Subcutaneous abdominal adipose tissue (tissue), 5 donors: ENCODE measurements at regions not wholly inside any gene's neighbourhood (a gene's known extent, or its start where the extent isn't known, plus 50 kb on each side); places are given as distances from the start of the nearest gene placed in this dataset.

Experiments used
- H3K27ac ChIP-seq: one replicate; pipeline ENCODE4 v1.7.0; 2013; ENCODE audit warnings: low read depth, mild to moderate bottlenecking, inconsistent platforms, low read length, moderate library complexity
- H3K27me3 ChIP-seq, 5 donors: one replicate each; pipeline ENCODE4 v1.7.0; 2013; ENCODE audit warnings: low read length in 5 of 5, inconsistent platforms in 1 of 5; ENCODE audit not compliant: control insufficient read depth in 5 of 5, insufficient read depth in 4 of 5
- H3K36me3 ChIP-seq, 5 donors: one replicate each; pipeline ENCODE4 v1.7.0; 2013; ENCODE audit warnings: low read length in 5 of 5; ENCODE audit not compliant: control insufficient read depth in 5 of 5, insufficient read depth in 5 of 5
- H3K4me1 ChIP-seq, 5 donors: one replicate each; pipeline ENCODE4 v1.7.0; 2013; ENCODE audit warnings: low read length in 5 of 5, mild to moderate bottlenecking in 3 of 5, moderate library complexity in 1 of 5; ENCODE audit not compliant: control insufficient read depth in 5 of 5, insufficient read depth in 5 of 5
- H3K4me3 ChIP-seq, 5 donors: one replicate each; pipeline ENCODE4 v1.7.0; 2013; ENCODE audit warnings: low read length in 5 of 5, low read depth in 1 of 5
- H3K9ac ChIP-seq, 5 donors: one replicate each; pipeline ENCODE4 v1.7.0; 2013; ENCODE audit warnings: low read length in 5 of 5, mild to moderate bottlenecking in 4 of 5, moderate library complexity in 3 of 5
- H3K9me3 ChIP-seq, 5 donors: one replicate each; pipeline ENCODE4 v1.7.0; 2013; ENCODE audit warnings: low read length in 5 of 5; ENCODE audit not compliant: control insufficient read depth in 5 of 5
- donor health status: healthy.
- donor health status: healthy.
- donor health status: healthy.
- donor health status: healthy.
- donor health status: healthy.

DNA sequence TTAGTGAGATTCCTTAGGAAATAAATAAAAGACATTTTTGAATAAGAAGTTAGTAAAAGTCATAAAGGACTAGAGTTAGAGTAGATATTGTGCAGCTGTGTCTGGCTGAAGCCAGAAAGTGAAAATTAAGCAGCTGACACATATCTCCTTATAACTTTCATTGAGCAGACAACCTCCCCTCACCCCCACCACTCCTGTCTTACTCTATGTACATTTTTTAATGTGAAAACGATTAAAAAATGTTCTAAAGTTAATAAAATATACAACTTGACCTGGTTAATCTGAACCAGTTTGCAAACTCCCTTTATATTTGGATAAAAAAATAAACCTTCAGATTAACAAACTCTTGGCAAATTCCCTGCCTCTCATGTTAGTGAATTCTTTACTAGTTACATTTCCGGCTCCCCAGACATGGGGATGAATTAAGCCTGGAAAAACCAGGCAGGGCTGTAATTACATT, 462.8 kb downstream of the MEIS1 start:
- Histone ChIP-seq H3K4me3 (no peak overlapping the region), H3K4me1 (peaks cover 0 to 17% (median 3%) of the 10 kb centered on the region in 5 donors), H3K27ac (no peak overlapping the region), H3K36me3 (no peaks in the 10 kb centered on the region), H3K27me3 (no peaks in the 10 kb centered on the region), H3K9ac (no peak overlapping the region), H3K9me3 (no peaks in the 10 kb centered on the region)

DNA sequence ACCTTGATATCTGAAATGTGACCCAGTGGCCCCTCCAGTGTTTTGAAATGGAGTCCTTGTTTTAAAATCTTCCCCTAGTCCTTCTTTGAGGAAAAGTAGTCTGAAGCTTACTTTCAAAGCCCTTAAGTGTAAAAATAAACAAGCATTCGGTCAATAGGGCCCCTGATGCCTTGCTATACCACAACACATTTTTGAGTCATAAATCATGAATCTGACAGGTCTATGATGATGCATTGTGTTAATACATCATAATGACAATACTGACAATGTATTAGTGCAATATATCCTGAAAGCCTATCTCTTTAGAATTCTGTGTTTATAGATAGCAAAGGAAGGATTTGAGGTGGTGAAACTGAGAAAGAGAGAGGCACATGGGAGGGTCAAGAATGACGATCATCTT, 464.2 kb downstream of the MEIS1 start:
- H3K4me3 ChIP-seq: no peak overlapping the region
- no peak overlapping the region for H3K27ac ChIP-seq
- H3K9me3 ChIP-seq: no peaks in the 10 kb centered on the region
- H3K4me1 ChIP-seq: peaks cover 0 to 17% (median 3%) of the 10 kb centered on the region in 5 donors
- H3K27me3 ChIP-seq: no peaks in the 10 kb centered on the region
- H3K9ac ChIP-seq: no peak overlapping the region
- H3K36me3 ChIP-seq: no peaks in the 10 kb centered on the region

DNA sequence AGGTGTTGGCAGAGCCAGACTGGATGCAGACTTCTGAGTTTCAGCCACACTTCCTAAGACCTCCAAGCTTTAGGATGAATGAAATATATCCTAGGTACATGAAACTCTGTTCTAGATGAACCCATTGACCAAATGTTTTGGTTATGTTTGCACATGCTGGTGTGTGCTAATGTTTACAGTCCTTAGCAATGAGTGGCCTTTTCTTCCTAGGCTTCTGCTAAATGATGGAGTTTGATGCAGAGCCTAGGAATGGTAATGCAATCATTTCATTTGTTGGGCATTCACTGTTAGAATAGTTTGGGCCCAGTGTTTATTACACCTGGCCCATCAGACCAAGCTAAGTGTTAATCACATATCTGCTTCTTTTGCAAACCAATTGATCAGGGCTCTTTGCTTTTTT, 464.7 kb downstream of the MEIS1 start:
- Histone ChIP-seq H3K4me3 (no peak overlapping the region), H3K27ac (no peak overlapping the region), H3K9ac (no peak overlapping the region), H3K36me3 (no peaks in the 10 kb centered on the region), H3K27me3 (no peaks in the 10 kb centered on the region), H3K4me1 (peaks cover 0 to 17% (median 3%) of the 10 kb centered on the region in 5 donors), H3K9me3 (no peaks in the 10 kb centered on the region)

DNA sequence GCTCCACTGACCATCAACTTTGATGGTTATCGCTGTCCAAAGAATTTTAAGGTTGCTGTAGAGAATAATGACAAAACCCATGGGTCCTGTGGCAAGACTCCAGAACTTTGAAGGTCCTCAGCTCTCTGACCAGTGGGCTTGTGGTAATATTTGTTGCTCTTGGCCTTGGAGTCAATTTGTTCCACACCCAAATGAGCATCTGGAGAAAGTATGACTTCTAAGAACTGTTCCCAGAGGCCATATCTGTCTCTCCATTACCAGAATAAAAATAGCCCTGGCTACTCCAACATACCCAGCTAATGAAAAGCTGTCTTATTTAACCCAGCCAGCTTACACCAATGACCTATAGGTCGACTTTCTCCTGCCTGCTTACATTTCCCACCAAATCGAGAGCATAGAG, 466.4 kb downstream of the MEIS1 start:
- H3K9me3 ChIP-seq: no peaks in the 10 kb centered on the region
- no peaks in the 10 kb centered on the region for H3K27me3 ChIP-seq
- no peaks in the 10 kb centered on the region for H3K36me3 ChIP-seq
- H3K27ac ChIP-seq: no peak overlapping the region
- no peak overlapping the region for H3K4me3 ChIP-seq
- H3K9ac ChIP-seq: no peak overlapping the region
- H3K4me1 ChIP-seq: peaks cover 0 to 17% (median 3%) of the 10 kb centered on the region in 5 donors

DNA sequence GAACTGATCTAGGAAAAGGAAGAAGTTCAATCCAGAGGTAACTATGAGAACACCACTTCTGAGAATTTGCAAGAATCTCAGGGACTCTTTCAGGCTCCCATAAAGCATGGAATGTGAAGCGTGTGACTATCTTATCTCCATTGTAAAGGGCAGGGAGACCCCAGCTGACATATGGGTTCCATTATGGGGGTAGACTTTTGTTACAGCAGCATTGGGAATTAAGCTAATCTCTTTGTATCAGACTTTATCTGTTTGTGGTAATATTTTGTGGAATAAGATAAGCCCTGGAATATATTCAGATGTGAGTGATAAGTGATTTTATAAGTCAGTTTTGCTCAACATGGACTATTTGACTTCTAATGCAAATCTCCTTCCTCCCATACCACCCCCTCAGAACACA, 468.3 kb downstream of the MEIS1 start:
- H3K36me3 ChIP-seq: no peaks in the 10 kb centered on the region
- no peak overlapping the region for H3K9ac ChIP-seq
- H3K27me3 ChIP-seq: no peaks in the 10 kb centered on the region
- H3K4me3 ChIP-seq: no peak overlapping the region
- H3K27ac ChIP-seq: no peak overlapping the region
- peaks cover 0 to 5% (median 3%) of the 10 kb centered on the region in 5 donors for H3K4me1 ChIP-seq
- no peaks in the 10 kb centered on the region for H3K9me3 ChIP-seq

DNA sequence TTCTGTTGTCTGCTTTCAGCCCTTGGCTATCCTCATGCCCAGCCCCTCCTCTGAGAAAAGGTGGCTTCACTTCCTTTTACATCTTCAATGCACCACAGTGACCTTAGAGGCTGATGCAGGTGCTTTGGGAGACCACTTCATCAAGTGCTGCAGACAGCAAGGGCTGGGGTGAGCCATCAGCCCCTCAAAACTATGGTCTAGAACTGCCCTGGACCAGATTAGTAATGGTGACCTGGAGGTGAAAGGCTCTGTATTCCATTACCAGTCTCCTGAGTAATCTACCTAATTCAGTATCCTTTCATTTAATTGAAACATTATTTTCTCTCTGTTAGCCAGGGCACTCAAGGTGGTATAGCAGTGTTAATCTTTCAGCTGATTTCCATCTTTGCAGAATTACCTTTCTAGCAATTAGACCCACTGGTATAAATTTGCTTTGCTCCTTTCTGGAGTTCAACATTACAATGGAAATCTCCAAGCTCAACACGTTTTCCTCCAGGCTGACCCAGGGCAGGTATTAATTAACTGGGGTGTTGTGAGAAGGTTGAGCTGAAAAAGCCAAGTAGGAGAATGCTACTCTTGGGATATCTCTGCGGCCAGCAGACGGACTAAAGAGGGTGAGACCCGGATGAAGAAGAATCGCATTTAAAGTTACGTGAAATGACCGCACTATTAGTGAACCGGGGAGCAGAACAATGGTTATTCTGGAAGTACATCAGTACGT, 469.0 kb downstream of the MEIS1 start:
- no peak overlapping the region for H3K27ac ChIP-seq
- H3K36me3 ChIP-seq: no peaks in the 10 kb centered on the region
- H3K27me3 ChIP-seq: no peaks in the 10 kb centered on the region
- no peaks in the 10 kb centered on the region for H3K4me1 ChIP-seq
- no peak overlapping the region for H3K4me3 ChIP-seq
- no peaks in the 10 kb centered on the region for H3K9me3 ChIP-seq
- H3K9ac ChIP-seq: no peak overlapping the region

DNA sequence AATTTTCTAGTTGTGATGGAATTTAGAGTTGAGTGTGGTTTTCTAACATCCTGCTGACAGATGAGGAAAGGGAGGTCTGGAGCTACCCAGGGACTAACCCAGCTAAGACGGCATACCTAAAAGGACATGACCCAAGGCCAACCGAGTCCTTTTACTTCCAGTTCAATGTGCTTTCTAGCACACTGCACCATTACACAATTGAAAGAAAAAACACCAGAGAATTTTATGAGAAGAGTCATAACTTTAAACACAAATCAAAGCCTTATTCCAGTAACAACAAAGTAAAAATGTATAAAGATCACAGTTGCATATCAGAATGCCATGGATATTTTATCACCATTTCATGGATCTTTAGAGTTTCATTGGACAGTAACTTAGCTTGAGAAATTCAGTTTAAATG, 480.3 kb downstream of the MEIS1 start:
- H3K36me3 ChIP-seq: no peaks in the 10 kb centered on the region
- no peaks in the 10 kb centered on the region for H3K9me3 ChIP-seq
- H3K9ac ChIP-seq: no peak overlapping the region
- H3K27me3 ChIP-seq: no peaks in the 10 kb centered on the region
- no peak overlapping the region for H3K4me3 ChIP-seq
- no peaks in the 10 kb centered on the region for H3K4me1 ChIP-seq
- H3K27ac ChIP-seq: no peak overlapping the region

DNA sequence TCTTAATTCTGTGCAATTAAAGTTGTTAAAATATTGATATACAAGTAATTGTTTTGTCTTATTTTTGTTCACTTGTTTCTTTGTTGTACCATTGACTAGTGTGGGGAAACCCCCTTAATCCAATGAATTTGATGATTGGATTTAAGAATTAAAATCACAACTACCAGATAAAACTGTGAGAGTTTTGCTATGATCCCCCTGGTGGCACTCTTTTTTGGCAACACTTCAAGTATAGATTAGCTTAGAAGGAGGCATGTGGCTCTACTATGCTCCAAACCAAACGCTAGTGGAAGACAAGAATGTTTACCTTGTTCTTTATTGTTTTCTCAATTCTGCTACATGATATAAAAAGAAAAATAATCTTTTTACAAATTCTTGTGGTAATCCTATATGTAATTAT, 477.8 kb upstream of the ETAA1 start:
- H3K4me1 ChIP-seq: no peaks in the 10 kb centered on the region
- no peak overlapping the region for H3K4me3 ChIP-seq
- H3K27me3 ChIP-seq: no peaks in the 10 kb centered on the region
- H3K9ac ChIP-seq: no peak overlapping the region
- H3K36me3 ChIP-seq: no peaks in the 10 kb centered on the region
- H3K27ac ChIP-seq: no peak overlapping the region
- H3K9me3 ChIP-seq: no peaks in the 10 kb centered on the region

DNA sequence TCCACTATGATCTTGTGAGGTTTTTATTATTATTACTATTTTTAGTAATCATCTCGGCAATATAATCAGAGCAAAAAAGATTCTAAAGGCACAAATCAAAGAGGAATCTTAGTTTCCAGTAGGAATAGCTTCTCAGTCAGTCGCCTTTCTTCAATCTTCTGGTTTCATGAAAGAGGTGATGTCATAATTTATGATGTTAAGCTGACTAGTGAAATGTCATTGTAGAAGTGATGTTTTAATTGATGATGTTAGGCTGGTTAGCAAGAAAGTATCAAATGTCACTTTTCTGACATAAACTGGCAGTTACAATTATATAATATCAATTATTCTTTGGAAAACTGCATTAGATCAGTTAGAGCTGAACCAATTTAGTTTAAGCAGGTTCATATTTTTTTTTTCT, 476.7 kb upstream of the ETAA1 start:
- H3K9ac ChIP-seq: no peak overlapping the region

DNA sequence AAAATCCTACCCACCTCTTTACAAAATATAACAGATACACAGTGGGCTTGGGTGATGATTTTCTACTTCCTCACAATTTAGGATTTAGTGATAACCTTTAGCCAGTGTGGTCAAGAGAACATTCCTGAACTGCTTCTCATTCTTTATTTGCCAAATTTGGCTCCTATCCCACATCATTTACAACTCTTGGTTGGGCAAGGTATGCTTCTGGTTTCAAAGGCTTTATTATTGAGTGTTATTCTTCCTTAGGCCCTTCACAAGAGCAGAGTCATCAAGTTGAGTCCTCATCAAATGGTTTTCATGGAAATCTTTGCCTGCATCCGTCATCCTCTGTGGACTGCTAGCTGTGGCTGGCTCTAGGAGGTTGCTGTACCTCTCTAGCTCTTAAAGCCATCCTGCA, 472.0 kb upstream of the ETAA1 start:
- Histone ChIP-seq H3K9ac (no peak overlapping the region), H3K9me3 (no peaks in the 10 kb centered on the region), H3K36me3 (no peaks in the 10 kb centered on the region), H3K27me3 (no peaks in the 10 kb centered on the region), H3K4me3 (no peak overlapping the region), H3K4me1 (peaks cover 0 to 4% (median 0%) of the 10 kb centered on the region in 5 donors), H3K27ac (no peak overlapping the region)

More for the DNA sequence above, 476.7 kb upstream of the ETAA1 start:
- no peaks in the 10 kb centered on the region for H3K9me3 ChIP-seq
- no peaks in the 10 kb centered on the region for H3K27me3 ChIP-seq
- no peak overlapping the region for H3K4me3 ChIP-seq
- H3K36me3 ChIP-seq: no peaks in the 10 kb centered on the region
- no peaks in the 10 kb centered on the region for H3K4me1 ChIP-seq
- no peak overlapping the region for H3K27ac ChIP-seq
